HG02973 (cell line): ENCODE measurements at regions not wholly inside any gene's neighbourhood (a gene's known extent, or its start where the extent isn't known, plus 50 kb on each side); places are given as distances from the start of the nearest gene placed in this dataset.
"Not testable (repeated sequence)": the region's sequence is repeated elsewhere in the genome, so short reads cannot be mapped to it uniquely, and the experiment has no call there.

Source experiments
- ATAC-seq: cut with Tn5 transposase; IDR thresholded peaks from one replicate; pipeline ENCODE4 v1.9.1; 2021; ENCODE audit warnings: moderate library complexity; ENCODE audit not compliant: unreplicated experiment

DNA sequence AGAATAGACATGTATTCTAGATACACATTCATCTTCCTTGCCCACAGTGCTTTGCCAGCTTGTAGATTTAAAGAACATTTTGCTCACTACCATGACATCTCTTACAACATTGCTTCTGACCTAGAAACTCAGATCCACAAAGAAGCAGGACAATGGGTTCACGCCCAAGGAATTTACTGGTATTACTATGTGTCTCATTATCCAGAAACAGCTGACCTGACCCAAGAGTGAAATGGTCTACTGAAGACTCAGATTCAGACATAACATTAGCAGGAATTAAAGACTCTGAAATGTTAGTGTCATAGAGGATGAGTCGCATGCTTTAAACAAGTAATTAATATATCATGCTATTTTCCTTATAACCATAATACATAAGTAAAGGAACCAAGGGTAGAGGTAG, 731.4 kb downstream of the GALC start:
- ATAC-seq, result no peak

DNA sequence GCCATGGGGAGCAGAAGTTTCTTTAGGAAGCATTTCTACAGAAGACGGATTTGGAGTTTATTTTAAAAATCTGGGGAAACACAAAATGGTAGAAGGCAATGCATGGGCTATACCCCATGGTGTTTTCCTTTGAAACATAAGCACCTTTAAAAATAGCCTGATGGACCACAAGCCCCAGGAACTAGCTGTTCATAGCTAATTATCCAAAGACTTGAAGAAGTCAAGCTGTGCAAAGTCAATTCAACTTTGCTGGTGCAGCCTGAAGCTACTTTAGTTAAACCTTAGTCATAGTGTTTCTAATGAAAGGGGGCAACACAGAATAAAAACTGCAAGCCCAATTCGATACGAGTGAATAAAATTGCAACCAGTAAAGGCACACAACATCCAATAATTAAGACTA, 732.5 kb downstream of the GALC start:
- ATAC-seq, result no peak

- no peak for ATAC-seq
These were observed 735.6 kb downstream of the GALC start for GRCh38 chr14:87257421-87257820.

DNA sequence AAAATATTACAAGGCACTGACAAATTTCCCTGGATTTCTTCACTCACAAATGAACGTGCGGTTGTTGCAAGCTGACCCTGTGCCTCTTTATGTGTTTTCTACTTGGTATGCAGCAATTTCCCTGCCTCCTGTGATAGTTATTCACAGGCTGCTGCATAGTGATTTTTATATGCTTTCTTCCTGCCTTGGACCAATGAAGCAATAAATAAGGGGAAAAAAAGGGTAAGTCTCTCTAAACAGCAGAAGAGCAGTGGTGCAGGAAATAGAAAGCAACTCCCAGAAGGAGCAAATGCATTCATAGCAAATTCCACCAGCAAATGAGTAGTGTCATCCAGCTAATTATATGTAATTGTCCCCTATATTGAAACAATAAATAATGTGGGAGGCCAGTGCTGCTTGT, 737.9 kb downstream of the GALC start:
- ATAC-seq, result no peak

GRCh38 chr14:87254331-87254874, 738.6 kb downstream of the GALC start:
- ATAC-seq, result no peak

GRCh38 chr14:87253791-87254190, 739.2 kb downstream of the GALC start:
- ATAC-seq, result not testable (repeated sequence)

GRCh38 chr14:87252103-87252502, 740.9 kb downstream of the GALC start:
- ATAC-seq, result no peak

DNA sequence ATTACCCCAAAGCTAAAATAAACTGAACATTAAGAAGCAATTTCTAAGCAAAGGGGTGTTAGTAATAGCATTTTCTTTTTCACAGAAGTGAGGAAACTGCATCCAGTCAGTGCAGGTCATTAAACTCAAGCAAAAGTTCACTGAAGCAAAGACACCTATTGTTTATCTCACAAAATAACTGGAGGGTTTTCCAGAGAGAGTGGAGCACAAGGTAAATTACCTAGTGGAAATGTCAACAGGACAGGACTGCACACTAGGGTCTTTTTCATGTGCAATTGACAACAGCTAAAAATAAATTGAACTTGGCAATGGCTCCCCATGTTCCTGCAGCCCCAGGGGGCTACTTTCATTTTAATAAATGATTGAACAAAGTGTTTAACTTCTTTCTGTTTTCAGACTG, 742.0 kb downstream of the GALC start:
- ATAC-seq, result no peak

GRCh38 chr14:87241018-87241768, 751.8 kb downstream of the GALC start:
- no peak for ATAC-seq

GRCh38 chr14:87240319-87240718, 752.7 kb downstream of the GALC start:
- not testable (repeated sequence) for ATAC-seq

- ATAC-seq, result no peak
These were observed 759.1 kb downstream of the GALC start for GRCh38 chr14:87233806-87234384.

DNA sequence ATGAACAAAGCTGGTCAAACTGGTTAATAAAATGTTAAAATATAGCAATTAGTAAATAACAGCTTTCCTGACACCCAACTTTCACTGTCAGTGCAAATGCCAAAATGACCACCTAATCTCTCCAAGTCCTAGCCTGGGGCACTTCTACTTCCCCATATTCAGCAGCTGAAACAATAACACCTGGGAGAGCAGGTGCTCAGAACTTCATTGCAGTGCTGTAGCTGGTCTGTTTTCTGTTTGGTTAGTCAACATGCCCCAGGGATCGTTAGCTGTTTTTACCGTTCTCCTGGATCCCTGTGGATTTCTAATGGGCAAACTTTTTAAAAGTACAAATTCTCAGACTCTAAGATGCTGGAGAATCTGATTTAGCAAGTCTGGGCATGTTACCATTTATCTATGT, 759.7 kb downstream of the GALC start:
- no peak for ATAC-seq

DNA sequence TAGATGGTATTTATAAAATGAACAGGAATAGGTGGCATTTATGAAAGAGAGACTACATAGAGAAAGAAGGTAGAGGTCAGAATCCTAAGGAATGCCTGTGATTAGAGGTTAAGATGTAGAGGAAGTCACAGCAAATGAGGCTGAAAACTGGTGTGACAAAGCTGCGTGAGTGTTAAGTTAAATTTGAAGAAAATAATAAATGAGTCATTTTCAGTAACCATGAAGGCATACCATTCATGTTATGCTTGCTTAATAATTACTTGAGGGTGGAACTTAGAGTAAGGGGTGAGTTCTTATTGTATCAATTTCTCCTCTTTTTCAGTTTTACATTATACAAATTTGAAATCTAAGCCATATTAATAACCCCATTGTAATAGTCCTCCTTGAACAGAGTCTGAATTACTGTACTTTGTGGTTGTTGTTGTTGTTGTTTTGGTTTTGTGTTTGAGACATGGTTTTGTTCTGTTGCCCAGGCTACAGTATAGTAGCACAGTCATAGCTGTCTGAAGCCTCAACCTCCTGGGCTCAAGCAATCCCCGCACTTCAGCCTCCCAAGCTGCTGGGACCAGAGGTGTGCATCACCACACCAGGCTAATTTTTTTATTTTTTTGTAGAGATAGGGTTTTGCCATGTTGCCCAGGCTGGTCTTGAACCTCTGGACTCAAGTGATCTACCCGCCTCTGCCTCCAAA, 761.5 kb downstream of the GALC start:
- ATAC-seq, result no peak

- ATAC-seq, result no peak
These were observed 762.3 kb downstream of the GALC start for GRCh38 chr14:87230726-87231125.

DNA sequence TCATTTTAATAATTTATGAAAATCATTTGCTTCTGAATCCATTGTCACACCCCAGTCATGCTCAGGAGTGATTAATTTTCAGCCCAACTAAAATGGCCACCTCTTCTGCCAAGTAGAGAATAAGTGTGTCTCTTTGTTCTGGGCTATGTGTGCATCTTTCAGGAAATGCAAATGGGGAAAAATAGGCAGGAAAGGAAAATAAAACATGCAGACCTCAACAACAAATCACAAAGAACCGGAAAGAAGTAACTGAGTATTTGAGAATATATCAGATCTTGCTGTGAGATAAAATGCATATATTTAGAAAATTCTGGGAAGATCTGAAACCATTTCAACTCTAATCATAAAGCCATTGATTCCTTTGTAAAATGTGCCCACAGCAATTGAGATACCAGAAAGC, 763.9 kb downstream of the GALC start:
- ATAC-seq, result no peak

GRCh38 chr14:87217023-87217422, 776.0 kb downstream of the GALC start:
- no peak for ATAC-seq

DNA sequence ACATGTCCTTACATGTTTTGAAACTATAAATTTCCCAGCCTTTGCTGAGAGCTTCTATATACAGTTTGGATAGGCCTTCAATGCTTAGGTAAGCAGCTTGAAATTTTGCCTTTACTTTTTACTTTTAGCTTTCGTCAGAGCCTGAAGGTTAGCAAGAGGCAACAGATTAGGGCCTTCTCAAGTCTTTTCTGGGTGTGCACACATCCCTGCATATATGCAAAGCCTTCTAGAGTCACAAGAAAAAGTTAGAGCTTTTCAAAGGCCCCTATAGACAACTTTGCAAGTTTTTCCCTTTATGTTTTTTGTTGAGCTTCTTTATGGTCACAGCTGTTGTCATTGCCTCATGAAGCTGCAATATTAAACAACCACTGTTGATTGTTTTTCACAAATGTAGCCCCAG, 778.4 kb downstream of the GALC start:
- no peak for ATAC-seq

DNA sequence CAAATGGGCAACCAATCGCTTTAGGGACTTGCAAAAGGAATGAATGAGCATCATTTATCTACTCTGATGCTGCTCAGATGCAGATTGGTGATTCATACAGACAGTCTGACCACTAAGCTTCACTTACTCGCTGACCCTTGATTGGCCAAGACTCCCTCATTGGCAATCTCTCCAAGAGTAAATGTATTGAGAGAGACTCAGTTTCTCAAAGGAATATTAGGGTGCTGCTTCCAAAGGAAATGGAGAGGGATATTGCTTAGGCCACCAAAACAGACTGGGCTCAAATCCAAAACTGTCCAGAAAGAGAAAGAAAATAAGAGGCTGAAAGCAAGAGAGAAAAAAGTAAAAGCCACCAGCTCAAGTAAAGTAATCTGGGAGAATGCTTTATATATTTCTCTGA, 785.2 kb downstream of the GALC start:
- no peak for ATAC-seq

DNA sequence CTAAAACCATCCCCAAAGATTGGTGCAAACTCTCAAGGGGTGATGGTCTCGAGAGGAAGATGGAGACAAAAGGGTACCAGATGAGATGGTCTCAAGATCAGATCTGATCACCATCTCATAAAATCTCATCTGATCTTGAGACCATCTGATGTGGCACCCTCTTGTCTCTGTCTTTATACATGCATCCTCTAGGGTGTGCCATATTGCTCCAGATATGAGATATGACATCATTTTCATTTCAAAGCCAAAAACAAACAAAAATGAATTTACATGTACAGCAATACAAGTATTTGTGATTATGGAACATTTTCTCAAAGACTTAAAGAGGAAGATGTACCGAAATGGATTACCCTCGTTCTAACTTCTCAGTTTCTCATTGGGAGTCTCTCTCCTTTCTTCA, 787.2 kb downstream of the GALC start:
- ATAC-seq, result no peak

- ATAC-seq, result no peak
These were observed 789.6 kb downstream of the GALC start for GRCh38 chr14:87203346-87203745.

DNA sequence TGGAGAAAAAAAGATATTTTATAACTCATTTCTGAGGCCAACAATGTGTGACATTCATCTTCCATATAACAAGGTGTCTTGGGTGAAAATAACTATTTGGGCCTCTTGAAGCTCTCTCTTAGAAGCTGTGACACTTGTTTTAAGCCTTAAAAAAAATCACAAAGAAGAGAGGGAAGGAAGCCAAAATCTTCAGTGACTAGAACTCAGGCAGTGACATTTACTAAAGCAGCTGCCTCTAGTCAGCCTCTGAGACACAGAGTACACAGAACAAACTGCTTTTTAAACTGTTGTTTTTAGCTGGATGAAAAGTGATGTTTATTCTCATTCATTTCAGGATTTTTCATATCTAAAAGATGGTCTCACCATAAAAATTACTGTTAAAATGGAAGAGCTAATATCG, 793.6 kb downstream of the GALC start:
- no peak for ATAC-seq

DNA sequence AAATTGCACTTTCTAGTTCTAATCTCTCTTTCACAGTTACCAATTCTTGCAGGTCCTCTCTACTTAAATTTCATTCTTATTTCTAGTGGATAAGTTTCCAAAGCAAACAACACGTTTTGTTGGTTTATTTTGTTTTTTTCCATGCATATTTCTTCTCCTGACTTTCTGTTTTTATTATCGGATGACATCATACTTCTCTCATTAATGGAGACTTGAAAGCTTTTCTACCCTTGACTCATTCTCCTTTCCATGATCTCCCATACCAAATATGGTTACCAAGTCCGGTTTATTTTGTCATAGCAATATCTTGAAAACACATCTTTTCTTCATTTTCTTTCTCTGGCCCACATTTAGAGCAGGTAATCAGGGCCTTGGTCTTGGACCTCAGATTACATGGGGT, 796.5 kb downstream of the GALC start:
- ATAC-seq, result no peak
